AG04449 (cell line): ENCODE measurements at regions not wholly inside any gene's neighbourhood (a gene's known extent, or its start where the extent isn't known, plus 50 kb on each side); places are given as distances from the start of the nearest gene placed in this dataset.
"Not testable (repeated sequence)": the region's sequence is repeated elsewhere in the genome, so short reads cannot be mapped to it uniquely, and the experiment has no call there.

Source experiments
- CTCF ChIA-PET: fragments of 350-600 bp; formaldehyde crosslinking; extraction: SDS; loops from one replicate; lab custom pipeline; 2021; ENCODE audit warnings: antibody characterized with exemption; lab: Yijun Ruan, JAX
- POLR2A ChIA-PET: fragments of 400-600, 350-600 bp; formaldehyde crosslinking; extraction: SDS; loops from one replicate; lab custom pipeline; 2020; ENCODE audit warnings: antibody characterized with exemption, inconsistent platforms; lab: Yijun Ruan, JAX
- DNase-seq: peaks from one replicate; pipeline ENCODE4 v3.0.0-alpha.2; 2010; ENCODE audit warnings: low read depth, low spot score
- H3K4me3 ChIP-seq: 2 replicates; pipeline ENCODE4 v1.5.1; 2011; ENCODE audit warnings: low read depth, mild to moderate bottlenecking, control low read depth, low read length
- CTCF ChIP-seq: IDR thresholded peaks from one replicate; pipeline ENCODE4 v1.5.1; 2011; ENCODE audit warnings: mild to moderate bottlenecking, moderate library complexity, low read length, control low read depth, inconsistent platforms; ENCODE audit not compliant: insufficient read depth; ENCODE audit errors: missing control alignments

GRCh38 chr14:27315477-27315876 lies 717.6 kb upstream of the NOVA1 start:
- CTCF ChIA-PET = no interaction called here
- POLR2A ChIA-PET = no interaction called here
- DNase-seq = no peak
- H3K4me3 ChIP-seq = no peak overlapping the region
- no peak for TF ChIP-seq CTCF

GRCh38 chr14:27315947-27316346 lies 718.1 kb upstream of the NOVA1 start:
- no peak overlapping the region for H3K4me3 ChIP-seq
- no peak for TF ChIP-seq CTCF
- POLR2A ChIA-PET = no interaction called here
- CTCF ChIA-PET = no interaction called here
- no peak for DNase-seq

- H3K4me3 ChIP-seq = no peak overlapping the region
- no peak for TF ChIP-seq CTCF
- no peak for DNase-seq
- CTCF ChIA-PET = no interaction called here
- POLR2A ChIA-PET = no interaction called here
Measured at GRCh38 chr14:27318774-27319420, 721.1 kb upstream of the NOVA1 start.

- POLR2A ChIA-PET = no interaction called here
- TF ChIP-seq CTCF = no peak
- no peak overlapping the region for H3K4me3 ChIP-seq
- CTCF ChIA-PET = no interaction called here
- DNase-seq = no peak
Measured at GRCh38 chr14:27320261-27320660, 722.4 kb upstream of the NOVA1 start.

- TF ChIP-seq CTCF = no peak
- H3K4me3 ChIP-seq = no peak overlapping the region
- ChIA-PET CTCF (no interaction called here), POLR2A (no interaction called here)
- DNase-seq = no peak
Measured at GRCh38 chr14:27327095-27327494, 729.3 kb upstream of the NOVA1 start.

GRCh38 chr14:27338012-27338411 lies 740.2 kb upstream of the NOVA1 start:
- ChIA-PET POLR2A (no interaction called here), CTCF (no interaction called here)
- no peak overlapping the region for H3K4me3 ChIP-seq
- DNase-seq = no peak
- no peak for TF ChIP-seq CTCF

GRCh38 chr14:27363036-27363435 lies 765.2 kb upstream of the NOVA1 start:
- CTCF ChIA-PET, H3K4me3 ChIP-seq, POLR2A ChIA-PET, DNase-seq: not testable (repeated sequence)
